ENCODE measurements at regions not wholly inside any gene's neighbourhood (a gene's known extent, or its start where the extent isn't known, plus 50 kb on each side); places are given as distances from the start of the nearest gene placed in this dataset.

- ChIA-PET POLR2A (no interaction called here), CTCF (no interaction called here)
- Mint-ChIP-seq H3K4me3 (no peak overlapping the region), H3K36me3 (ENCODE audit: low read depth) (no peaks in the 10 kb centered on the region), H3K27me3 (no peaks in the 10 kb centered on the region), H3K4me1 (no peaks in the 10 kb centered on the region), H3K27ac (no peak overlapping the region), H3K9me3 (peaks cover 3% of the 10 kb centered on the region)
- intact Hi-C loops (cut with micrococcal nuclease): no loop called here
- DNase-seq: no peak
- no peak for TF ChIP-seq CTCF (IDR thresholded peaks at IDR 0.05)
- ATAC-seq (ENCODE audit: low read depth): no peak
Measured at GRCh38 chr16:59204589-59204988, 470.5 kb upstream of the GOT2 start.

GRCh38 chr16:59202233-59202862, 468.2 kb upstream of the GOT2 start:
- Mint-ChIP-seq H3K4me1 (no peaks in the 10 kb centered on the region), H3K4me3 (no peak overlapping the region), H3K27me3 (no peaks in the 10 kb centered on the region), H3K27ac (no peak overlapping the region), H3K9me3 (no peaks in the 10 kb centered on the region), H3K36me3 (ENCODE audit: low read depth) (no peaks in the 10 kb centered on the region)
- DNase-seq (no peak), ATAC-seq (ENCODE audit: low read depth) (no peak)
- no peak for TF ChIP-seq CTCF (IDR thresholded peaks at IDR 0.05)
- POLR2A ChIA-PET: no interaction called here
- intact Hi-C loops (cut with micrococcal nuclease): no loop called here
- CTCF ChIA-PET: no interaction called here

- intact Hi-C loops (cut with micrococcal nuclease): no loop called here
- DNase-seq (no peak), ATAC-seq (ENCODE audit: low read depth) (no peak)
- POLR2A ChIA-PET: no interaction called here
- CTCF ChIA-PET: no interaction called here
- Mint-ChIP-seq H3K27me3 (no peaks in the 10 kb centered on the region), H3K36me3 (ENCODE audit: low read depth) (no peaks in the 10 kb centered on the region), H3K4me3 (no peak overlapping the region), H3K27ac (no peak overlapping the region), H3K9me3 (no peaks in the 10 kb centered on the region), H3K4me1 (no peaks in the 10 kb centered on the region)
- no peak for TF ChIP-seq CTCF (IDR thresholded peaks at IDR 0.05)
Measured at GRCh38 chr16:59201821-59202220, 467.7 kb upstream of the GOT2 start.

- H3K27me3 Mint-ChIP-seq: no peaks in the 10 kb centered on the region
- DNase-seq (no peak), ATAC-seq (ENCODE audit: low read depth) (no peak)
- H3K9me3 Mint-ChIP-seq: no peaks in the 10 kb centered on the region
- no peaks in the 10 kb centered on the region for H3K4me1 Mint-ChIP-seq
- CTCF ChIA-PET: no interaction called here
- no peak overlapping the region for H3K27ac Mint-ChIP-seq
- intact Hi-C loops (cut with micrococcal nuclease): no loop called here
- TF ChIP-seq CTCF (IDR thresholded peaks at IDR 0.05): no peak
- no peak overlapping the region for H3K4me3 Mint-ChIP-seq
- POLR2A ChIA-PET: no interaction called here
- H3K36me3 Mint-ChIP-seq (ENCODE audit: low read depth): no peaks in the 10 kb centered on the region
Measured at GRCh38 chr16:59201160-59201559, 467.0 kb upstream of the GOT2 start.

GRCh38 chr16:59198487-59198886, 464.4 kb upstream of the GOT2 start:
- no peak overlapping the region for H3K27ac Mint-ChIP-seq
- POLR2A ChIA-PET: no interaction called here
- H3K36me3 Mint-ChIP-seq (ENCODE audit: low read depth): no peaks in the 10 kb centered on the region
- H3K4me3 Mint-ChIP-seq: no peak overlapping the region
- CTCF ChIA-PET: no interaction called here
- TF ChIP-seq CTCF (IDR thresholded peaks at IDR 0.05): no peak
- H3K27me3 Mint-ChIP-seq: no peaks in the 10 kb centered on the region
- H3K9me3 Mint-ChIP-seq: peaks cover 2% of the 10 kb centered on the region
- H3K4me1 Mint-ChIP-seq: no peaks in the 10 kb centered on the region
- no peak for DNase-seq
- no peak for ATAC-seq (ENCODE audit: low read depth)
- intact Hi-C loops (cut with micrococcal nuclease): no loop called here
